C4-2B (cell line): ENCODE measurements at regions not wholly inside any gene's neighbourhood (a gene's known extent, or its start where the extent isn't known, plus 50 kb on each side); places are given as distances from the start of the nearest gene placed in this dataset.
"Not testable (repeated sequence)": the region's sequence is repeated elsewhere in the genome, so short reads cannot be mapped to it uniquely, and the experiment has no call there.

ENCODE experiments used
- H3K27ac ChIP-seq: fragments of 450-650 bp; 2 replicates; pipeline ENCODE4 v1.5.1; 2017
- CTCF ChIP-seq: fragments of 450-650 bp; conservative IDR thresholded peaks from 2 replicates; pipeline ENCODE4 v1.5.1; 2017; ENCODE audit warnings: mild to moderate bottlenecking
- ZFX ChIP-seq: fragments of 450-650 bp; IDR thresholded peaks from 2 replicates; pipeline ENCODE4 v1.6.1; 2017

GRCh38 chr2:39929531-39929930 is 150.5 kb upstream of the THUMPD2 start:
- TF ChIP-seq CTCF (no peak), ZFX (no peak)

GRCh38 chr2:39925312-39925711 is 146.3 kb upstream of the THUMPD2 start:
- TF ChIP-seq CTCF (no peak), ZFX (no peak)
- no peak overlapping the region for H3K27ac ChIP-seq

More at GRCh38 chr2:39929531-39929930, 150.5 kb upstream of the THUMPD2 start:
- no peak overlapping the region for H3K27ac ChIP-seq

- no peak overlapping the region for H3K27ac ChIP-seq
Measured at GRCh38 chr2:39923455-39923854, 144.4 kb upstream of the THUMPD2 start.

GRCh38 chr2:39922679-39923405 is 143.8 kb upstream of the THUMPD2 start:
- no peak overlapping the region for H3K27ac ChIP-seq

More at GRCh38 chr2:39923455-39923854, 144.4 kb upstream of the THUMPD2 start:
- no peak for TF ChIP-seq ZFX
- TF ChIP-seq CTCF = no peak

GRCh38 chr2:39920307-39920801 is 141.3 kb upstream of the THUMPD2 start:
- H3K27ac ChIP-seq = no peak overlapping the region

More at GRCh38 chr2:39922679-39923405, 143.8 kb upstream of the THUMPD2 start:
- no peak for TF ChIP-seq ZFX
- no peak for TF ChIP-seq CTCF

GRCh38 chr2:39919511-39920306 is 140.7 kb upstream of the THUMPD2 start:
- H3K27ac ChIP-seq = no peak overlapping the region
- TF ChIP-seq ZFX (no peak), CTCF (no peak)

More at GRCh38 chr2:39920307-39920801, 141.3 kb upstream of the THUMPD2 start:
- TF ChIP-seq CTCF (no peak), ZFX (no peak)

GRCh38 chr2:39918886-39919285 is 139.8 kb upstream of the THUMPD2 start:
- no peak overlapping the region for H3K27ac ChIP-seq
- TF ChIP-seq CTCF (no peak), ZFX (no peak)

GRCh38 chr2:39917371-39917770 is 138.3 kb upstream of the THUMPD2 start:
- not testable (repeated sequence) for H3K27ac ChIP-seq
